GM13976 (cell line): ENCODE measurements at regions not wholly inside any gene's neighbourhood (a gene's known extent, or its start where the extent isn't known, plus 50 kb on each side); places are given as distances from the start of the nearest gene placed in this dataset.
"Not testable (repeated sequence)": the region's sequence is repeated elsewhere in the genome, so short reads cannot be mapped to it uniquely, and the experiment has no call there.

Experiments
- DNase-seq: peaks from one replicate; pipeline ENCODE4 v3.0.0; 2012; ENCODE audit warnings: low spot score
- CTCF ChIP-seq: IDR thresholded peaks from 2 replicates; pipeline ENCODE4 v1.5.1; 2012; ENCODE audit warnings: borderline replicate concordance, mild to moderate bottlenecking; ENCODE audit not compliant: insufficient read depth; ENCODE audit errors: extremely low read depth, missing control alignments, control extremely low read depth
- in situ Hi-C: fragments of 300-500 bp; cut with MboI; formaldehyde crosslinking; loops from one replicate; pipeline ENCODE4 v1.12.0; 2022; ENCODE audit warnings: low sequenced_read_pairs, mixed read lengths, inconsistent platforms; ENCODE audit not compliant: unreplicated experiment

- no peak for TF ChIP-seq CTCF
Measured at GRCh38 chr13:90320664-90321063, 1026.8 kb upstream of the MIR17HG start.

GRCh38 chr13:90321281-90321931 is 1026.1 kb upstream of the MIR17HG start:
- DNase-seq, result no peak
- in situ Hi-C loops, result no loop called here
- no peak for TF ChIP-seq CTCF

More at GRCh38 chr13:90320664-90321063, 1026.8 kb upstream of the MIR17HG start:
- in situ Hi-C loops, result no loop called here
- no peak for DNase-seq

- no peak for TF ChIP-seq CTCF
- in situ Hi-C loops, result no loop called here
- DNase-seq, result no peak
Measured at GRCh38 chr13:90329641-90330040, 1017.8 kb upstream of the MIR17HG start.

- no peak for DNase-seq
- in situ Hi-C loops, result no loop called here
- TF ChIP-seq CTCF, result no peak
Measured at GRCh38 chr13:90331974-90332373, 1015.5 kb upstream of the MIR17HG start.

- no peak for DNase-seq
- TF ChIP-seq CTCF, result no peak
- in situ Hi-C loops, result no loop called here
Measured at GRCh38 chr13:90336507-90336906, 1011.0 kb upstream of the MIR17HG start.

GRCh38 chr13:90341348-90341747 is 1006.1 kb upstream of the MIR17HG start:
- DNase-seq, in situ Hi-C loops: not testable (repeated sequence)

GRCh38 chr13:90348477-90349136 is 998.9 kb upstream of the MIR17HG start:
- in situ Hi-C loops, DNase-seq: not testable (repeated sequence)
